ENCODE measurements at regions not wholly inside any gene's neighbourhood (a gene's known extent, or its start where the extent isn't known, plus 50 kb on each side); places are given as distances from the start of the nearest gene placed in this dataset.
A peak's percentile ranks its signal among the peaks of the same experiment; 100 is the strongest.

GRCh38 chr1:67572594-67573221 is 112.3 kb upstream of the GADD45A start:
- Histone ChIP-seq H3K18ac (ENCODE audit: insufficient read length, low read depth, low read length) (no peak overlapping the region), H2BK5ac (ENCODE audit: insufficient read length, low read length) (no peak overlapping the region), H4K5ac (ENCODE audit: insufficient read length, low read depth, low read length) (no peak overlapping the region), H3K56ac (ENCODE audit: insufficient read length, low read depth, low read length) (no peak overlapping the region), H2BK12ac (ENCODE audit: insufficient read length, low read depth, low read length) (no peak overlapping the region), H2AFZ (ENCODE audit: low read length) (no peak overlapping the region), H3K14ac (ENCODE audit: insufficient read depth, low read length) (no peak overlapping the region), H3K4me1 (ENCODE audit: insufficient read depth, low read length) (no peaks in the 10 kb centered on the region), H2BK120ac (ENCODE audit: low read depth, low read length, poor library complexity, severe bottlenecking) (no peak overlapping the region), H3K23ac (ENCODE audit: insufficient read length, low read depth, low read length) (no peak overlapping the region), H3K27ac (ENCODE audit: insufficient read length, low read depth, low read length) (no peak overlapping the region), H4K8ac (replicated peaks; ENCODE audit: insufficient read length, low read depth, low read length) (no peak overlapping the region), H3K23me2 (ENCODE audit: insufficient read length, low read depth, low read length, poor library complexity, severe bottlenecking) (no peaks in the 10 kb centered on the region), H2BK15ac (ENCODE audit: low read depth, low read length) (no peak overlapping the region), H3K4me2 (ENCODE audit: insufficient read depth, insufficient read length, low read length) (no peak overlapping the region), H3K27me3 (ENCODE audit: insufficient read depth, low read length) (no peaks in the 10 kb centered on the region), H3K4ac (ENCODE audit: low read depth, low read length) (no peak overlapping the region), H3K9ac (ENCODE audit: extremely low read depth, insufficient read length, low read length) (no peak overlapping the region), H3K79me2 (ENCODE audit: insufficient read depth, low read length) (no peaks in the 10 kb centered on the region; the same call in 1 of the 2 replicates), H4K20me1 (ENCODE audit: control insufficient read depth, insufficient read depth, insufficient read length) (no peaks in the 10 kb centered on the region), H3K9me3 (ENCODE audit: control insufficient read depth, low read depth, low read length) (no peaks in the 10 kb centered on the region), H4K91ac (ENCODE audit: insufficient read length, low read depth, low read length) (no peak overlapping the region), H2BK20ac (ENCODE audit: low read depth, low read length, poor library complexity, severe bottlenecking) (no peak overlapping the region), H3T11ph (ENCODE audit: low read length) (no peak overlapping the region), H3K79me1 (ENCODE audit: insufficient read depth, low read depth, low read length, poor library complexity, severe bottlenecking) (no peaks in the 10 kb centered on the region), H2AK5ac (ENCODE audit: insufficient read length, low read length) (no peak overlapping the region)
- no CpG with 5 or more reads among the region's 8 CpGs for WGBS (ENCODE audit: extremely low coverage, insufficient read length, low lambda C conversion rate)
- DNase-seq: no peak
- H3K27ac Mint-ChIP-seq: peak overlapping the region in 2 of 3 experiments; percentile 11 to 24; a peak in 2 of 7 replicates
- H3K27me3 Mint-ChIP-seq (ENCODE audit: low read depth): peaks cover 2% of the 10 kb centered on the region; the same call in 1 of the 2 replicates
- H3K9me3 Mint-ChIP-seq: no peaks in the 10 kb centered on the region
- H3K36me3 Mint-ChIP-seq (ENCODE audit: insufficient read depth in 1 of 3, low read depth in 3 of 3): no peaks in the 10 kb centered on the region
- TF ChIP-seq CTCF (conservative IDR thresholded peaks at IDR 0.05): no peak
- H3K4me1 Mint-ChIP-seq: peaks cover 3 to 8% of the 10 kb centered on the region in 2 experiments; a peak in 3 of 4 replicates
- no peak overlapping the region for H3K4me3 Mint-ChIP-seq

Data from H9 (cell line).